H9 (cell line): ENCODE measurements at regions not wholly inside any gene's neighbourhood (a gene's known extent, or its start where the extent isn't known, plus 50 kb on each side); places are given as distances from the start of the nearest gene placed in this dataset.

Experiments used
- DNase-seq: peaks from one replicate; pipeline ENCODE4 v3.0.0-alpha.2; 2017
- H2AFZ ChIP-seq: one replicate; pipeline ENCODE4 v1.6.1; 2013; ENCODE audit warnings: mild to moderate bottlenecking, low read length, control low read depth, moderate library complexity
- H2AK5ac ChIP-seq: 2 replicates; pipeline ENCODE4 v1.6.1; 2013; ENCODE audit warnings: low read length, control low read depth, mixed read lengths; ENCODE audit not compliant: insufficient read length
- H2BK120ac ChIP-seq: one replicate; pipeline ENCODE4 v1.6.1; 2013; ENCODE audit warnings: low read depth, mild to moderate bottlenecking, low read length, control low read depth, inconsistent platforms; ENCODE audit not compliant: poor library complexity, severe bottlenecking
- H2BK12ac ChIP-seq: 2 replicates; pipeline ENCODE4 v1.6.1; 2013; ENCODE audit warnings: low read length, control low read depth, mixed read lengths, low read depth; ENCODE audit not compliant: insufficient read length
- H2BK15ac ChIP-seq: 2 replicates; pipeline ENCODE4 v1.6.1; 2013; ENCODE audit warnings: low read depth, low read length, control low read depth
- H2BK20ac ChIP-seq: one replicate; pipeline ENCODE4 v1.6.1; 2013; ENCODE audit warnings: low read depth, mild to moderate bottlenecking, low read length, control low read depth, inconsistent platforms; ENCODE audit not compliant: poor library complexity, severe bottlenecking
- H2BK5ac ChIP-seq: 2 replicates; pipeline ENCODE4 v1.6.1; 2013; ENCODE audit warnings: low read length, control low read depth, mixed read lengths; ENCODE audit not compliant: insufficient read length
- H3K14ac ChIP-seq: 2 replicates; pipeline ENCODE4 v1.6.1; 2013; ENCODE audit warnings: low read length, control low read depth; ENCODE audit not compliant: insufficient read depth
- H3K18ac ChIP-seq: 2 replicates; pipeline ENCODE4 v1.6.1; 2013; ENCODE audit warnings: low read depth, mild to moderate bottlenecking, mixed read lengths, low read length, control low read depth; ENCODE audit not compliant: insufficient read length
- H3K23ac ChIP-seq: 2 replicates; pipeline ENCODE4 v1.6.1; 2013; ENCODE audit warnings: low read length, control low read depth, mixed read lengths, low read depth; ENCODE audit not compliant: insufficient read length
- H3K23me2 ChIP-seq: 2 replicates; pipeline ENCODE4 v1.6.1; 2013; ENCODE audit warnings: low read depth, mild to moderate bottlenecking, mixed read lengths, low read length, control low read depth; ENCODE audit not compliant: insufficient read length, poor library complexity, severe bottlenecking
- H3K27ac ChIP-seq: 2 replicates; pipeline ENCODE4 v1.5.1; 2013; ENCODE audit warnings: low read length, control low read depth, mixed read lengths, low read depth; ENCODE audit not compliant: insufficient read length
- H3K27me3 ChIP-seq: 2 replicates; pipeline ENCODE4 v1.6.1; 2013; ENCODE audit warnings: low read length, control low read depth, inconsistent platforms; ENCODE audit not compliant: insufficient read depth
- H3K4ac ChIP-seq: 2 replicates; pipeline ENCODE4 v1.6.1; 2013; ENCODE audit warnings: low read depth, mild to moderate bottlenecking, control low read depth, inconsistent platforms, low read length, moderate library complexity
- H3K4me1 ChIP-seq: 2 replicates; pipeline ENCODE4 v1.6.1; 2013; ENCODE audit warnings: low read length, control low read depth, inconsistent platforms; ENCODE audit not compliant: insufficient read depth
- H3K4me2 ChIP-seq: 2 replicates; pipeline ENCODE4 v1.6.1; 2013; ENCODE audit warnings: low read length, control low read depth, mixed read lengths; ENCODE audit not compliant: insufficient read length, insufficient read depth
- H3K56ac ChIP-seq: 2 replicates; pipeline ENCODE4 v1.6.1; 2013; ENCODE audit warnings: low read depth, mild to moderate bottlenecking, mixed read lengths, low read length, control low read depth; ENCODE audit not compliant: insufficient read length
- H3K79me1 ChIP-seq: 2 replicates; pipeline ENCODE4 v1.6.1; 2013; ENCODE audit warnings: low read depth, mild to moderate bottlenecking, moderate library complexity, low read length, control low read depth, inconsistent platforms; ENCODE audit not compliant: insufficient read depth, poor library complexity, severe bottlenecking
- H3K79me2 ChIP-seq: 2 replicates; pipeline ENCODE4 v1.6.1; 2013; ENCODE audit warnings: low read length, control low read depth, inconsistent platforms; ENCODE audit not compliant: insufficient read depth
- H3K9ac ChIP-seq: 2 replicates; pipeline ENCODE4 v1.6.1; 2013; ENCODE audit warnings: low read length, control low read depth, mixed read lengths; ENCODE audit not compliant: insufficient read length; ENCODE audit errors: extremely low read depth
- H3K9me3 ChIP-seq: one replicate; pipeline ENCODE4 v1.6.1; 2013; ENCODE audit warnings: low read depth, low read length, inconsistent platforms; ENCODE audit not compliant: control insufficient read depth
- H3T11ph ChIP-seq: one replicate; pipeline ENCODE4 v1.6.1; 2013; ENCODE audit warnings: mild to moderate bottlenecking, low read length, control low read depth, inconsistent platforms
- H4K20me1 ChIP-seq: one replicate; pipeline ENCODE4 v1.6.1; 2013; ENCODE audit not compliant: control insufficient read depth, insufficient read length, insufficient read depth
- H4K5ac ChIP-seq: 2 replicates; pipeline ENCODE4 v1.6.1; 2013; ENCODE audit warnings: low read depth, mild to moderate bottlenecking, mixed read lengths, low read length, control low read depth; ENCODE audit not compliant: insufficient read length
- H4K8ac ChIP-seq: replicated peaks from 2 replicates; pipeline ENCODE4 v1.6.1; 2013; ENCODE audit warnings: low read length, control low read depth, mixed read lengths, low read depth; ENCODE audit not compliant: insufficient read length
- H4K91ac ChIP-seq: 2 replicates; pipeline ENCODE4 v1.6.1; 2013; ENCODE audit warnings: low read depth, mild to moderate bottlenecking, moderate library complexity, mixed read lengths, low read length, control low read depth; ENCODE audit not compliant: insufficient read length
- H3K27ac Mint-ChIP-seq, 3 experiments: 2 replicates in 2 of 3; 3 replicates in 1 of 3; pipeline ENCODE4 v1.8.0; 2020 to 2021; ENCODE audit warnings: mixed read lengths in 3 of 3, mild to moderate bottlenecking in 1 of 3, moderate library complexity in 1 of 3
- H3K27me3 Mint-ChIP-seq: 2 replicates; pipeline ENCODE4 v1.8.0; 2021; ENCODE audit warnings: low read depth, mild to moderate bottlenecking, moderate library complexity, mixed read lengths
- H3K36me3 Mint-ChIP-seq, 3 experiments: 2 replicates in 2 of 3; 3 replicates in 1 of 3; pipeline ENCODE4 v1.8.0; 2020 to 2021; ENCODE audit warnings: low read depth in 3 of 3, mixed read lengths in 3 of 3; ENCODE audit not compliant: insufficient read depth in 1 of 3
- H3K4me1 Mint-ChIP-seq, 2 experiments: 2 replicates each; pipeline ENCODE4 v1.8.0; 2020; ENCODE audit warnings: mixed read lengths in 2 of 2
- H3K4me3 Mint-ChIP-seq, 2 experiments: 2 replicates in 1 of 2; 3 replicates in 1 of 2; pipeline ENCODE4 v1.8.0; 2020 to 2021; ENCODE audit warnings: mild to moderate bottlenecking in 2 of 2, mixed read lengths in 2 of 2, moderate library complexity in 1 of 2
- H3K9me3 Mint-ChIP-seq, 2 experiments: 2 replicates in 1 of 2; 3 replicates in 1 of 2; pipeline ENCODE4 v1.8.0; 2020; ENCODE audit warnings: mild to moderate bottlenecking in 2 of 2, mixed read lengths in 2 of 2, moderate library complexity in 1 of 2
- WGBS: extraction: QIAGEN DNeasy Blood & Tissue Kit; methylation state at CpG from one replicate; pipeline ENCODE4 v1.1.7; 2013; ENCODE audit warnings: missing lambda C conversion rate, low lambda C conversion rate, mixed read lengths; ENCODE audit not compliant: insufficient read length; ENCODE audit errors: extremely low coverage; 5-methylcytosine and 5-hydroxymethylcytosine counted together
- TF ChIP-seq, protein P1 (sequence below): fragments of 200-600 bp; sonication (generic); conservative IDR thresholded peaks from 3 replicates; pipeline ENCODE4 v1.8.0; 2021; ENCODE audit warnings: antibody characterized with exemption, mild to moderate bottlenecking

DNA sequence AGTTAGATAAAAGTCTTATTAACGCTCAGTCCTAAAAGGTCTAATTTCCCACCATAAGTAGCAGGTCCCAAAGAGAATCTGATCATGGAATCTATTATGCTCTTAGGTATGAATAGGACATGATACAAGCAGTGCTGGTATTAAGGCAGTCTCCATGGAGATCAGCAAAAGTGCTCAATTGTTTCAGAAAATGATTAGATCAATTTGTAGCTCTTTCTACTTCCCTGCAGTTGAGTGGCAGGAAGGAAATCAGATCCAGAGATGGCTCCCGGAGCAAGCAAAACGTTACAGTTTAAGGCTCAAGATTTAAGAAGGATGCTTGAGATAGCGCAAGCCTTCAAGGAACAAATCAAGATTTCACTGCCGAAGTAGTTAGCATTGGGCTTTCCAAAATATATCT is 205.7 kb downstream of the DRD1 start:
- Histone ChIP-seq H3K27ac (no peak overlapping the region), H3K4ac (no peak overlapping the region), H3K4me2 (no peak overlapping the region), H2BK5ac (no peak overlapping the region), H3K9me3 (no peaks in the 10 kb centered on the region), H3K27me3 (no peaks in the 10 kb centered on the region; the same call in 1 of the 2 replicates), H2BK15ac (no peak overlapping the region), H2BK12ac (no peak overlapping the region), H3K9ac (no peak overlapping the region), H3K56ac (no peak overlapping the region), H2BK20ac (no peak overlapping the region), H4K5ac (no peak overlapping the region), H3K23ac (no peak overlapping the region), H3K79me2 (no peaks in the 10 kb centered on the region), H3K79me1 (no peaks in the 10 kb centered on the region), H2AK5ac (no peak overlapping the region), H3T11ph (no peak overlapping the region), H3K18ac (no peak overlapping the region), H3K4me1 (no peaks in the 10 kb centered on the region), H2AFZ (no peak overlapping the region), H2BK120ac (no peak overlapping the region), H3K23me2 (no peaks in the 10 kb centered on the region), H4K91ac (no peak overlapping the region), H3K14ac (no peak overlapping the region), H4K8ac (no peak overlapping the region), H4K20me1 (no peaks in the 10 kb centered on the region)
- Mint-ChIP-seq H3K27ac (no peak overlapping the region), H3K36me3 (no peaks in the 10 kb centered on the region), H3K4me3 (no peak overlapping the region), H3K9me3 (no peaks in the 10 kb centered on the region), H3K27me3 (peaks cover 30% of the 10 kb centered on the region), H3K4me1 (no peaks in the 10 kb centered on the region)
- no CpG with 5 or more reads among the region's 5 CpGs for WGBS
- no peak for DNase-seq
- TF ChIP-seq, protein P1, sequence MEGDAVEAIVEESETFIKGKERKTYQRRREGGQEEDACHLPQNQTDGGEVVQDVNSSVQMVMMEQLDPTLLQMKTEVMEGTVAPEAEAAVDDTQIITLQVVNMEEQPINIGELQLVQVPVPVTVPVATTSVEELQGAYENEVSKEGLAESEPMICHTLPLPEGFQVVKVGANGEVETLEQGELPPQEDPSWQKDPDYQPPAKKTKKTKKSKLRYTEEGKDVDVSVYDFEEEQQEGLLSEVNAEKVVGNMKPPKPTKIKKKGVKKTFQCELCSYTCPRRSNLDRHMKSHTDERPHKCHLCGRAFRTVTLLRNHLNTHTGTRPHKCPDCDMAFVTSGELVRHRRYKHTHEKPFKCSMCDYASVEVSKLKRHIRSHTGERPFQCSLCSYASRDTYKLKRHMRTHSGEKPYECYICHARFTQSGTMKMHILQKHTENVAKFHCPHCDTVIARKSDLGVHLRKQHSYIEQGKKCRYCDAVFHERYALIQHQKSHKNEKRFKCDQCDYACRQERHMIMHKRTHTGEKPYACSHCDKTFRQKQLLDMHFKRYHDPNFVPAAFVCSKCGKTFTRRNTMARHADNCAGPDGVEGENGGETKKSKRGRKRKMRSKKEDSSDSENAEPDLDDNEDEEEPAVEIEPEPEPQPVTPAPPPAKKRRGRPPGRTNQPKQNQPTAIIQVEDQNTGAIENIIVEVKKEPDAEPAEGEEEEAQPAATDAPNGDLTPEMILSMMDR = no peak
